22Rv1 (cell line): ENCODE measurements at regions not wholly inside any gene's neighbourhood (a gene's known extent, or its start where the extent isn't known, plus 50 kb on each side); places are given as distances from the start of the nearest gene placed in this dataset.

ENCODE experiments used
- H3K27ac ChIP-seq: fragments of 450-650 bp; 2 replicates; pipeline ENCODE4 v1.5.1; 2017
- ZFX ChIP-seq: fragments of 450-650 bp; IDR thresholded peaks from 2 replicates; pipeline ENCODE4 v1.6.1; 2017; ENCODE audit warnings: antibody characterized with exemption, borderline replicate concordance
- TF ChIP-seq, protein P1 (sequence below): fragments of 450-650 bp; IDR thresholded peaks from 2 replicates; pipeline ENCODE4 v1.5.1; 2017; ENCODE audit warnings: mild to moderate bottlenecking

DNA sequence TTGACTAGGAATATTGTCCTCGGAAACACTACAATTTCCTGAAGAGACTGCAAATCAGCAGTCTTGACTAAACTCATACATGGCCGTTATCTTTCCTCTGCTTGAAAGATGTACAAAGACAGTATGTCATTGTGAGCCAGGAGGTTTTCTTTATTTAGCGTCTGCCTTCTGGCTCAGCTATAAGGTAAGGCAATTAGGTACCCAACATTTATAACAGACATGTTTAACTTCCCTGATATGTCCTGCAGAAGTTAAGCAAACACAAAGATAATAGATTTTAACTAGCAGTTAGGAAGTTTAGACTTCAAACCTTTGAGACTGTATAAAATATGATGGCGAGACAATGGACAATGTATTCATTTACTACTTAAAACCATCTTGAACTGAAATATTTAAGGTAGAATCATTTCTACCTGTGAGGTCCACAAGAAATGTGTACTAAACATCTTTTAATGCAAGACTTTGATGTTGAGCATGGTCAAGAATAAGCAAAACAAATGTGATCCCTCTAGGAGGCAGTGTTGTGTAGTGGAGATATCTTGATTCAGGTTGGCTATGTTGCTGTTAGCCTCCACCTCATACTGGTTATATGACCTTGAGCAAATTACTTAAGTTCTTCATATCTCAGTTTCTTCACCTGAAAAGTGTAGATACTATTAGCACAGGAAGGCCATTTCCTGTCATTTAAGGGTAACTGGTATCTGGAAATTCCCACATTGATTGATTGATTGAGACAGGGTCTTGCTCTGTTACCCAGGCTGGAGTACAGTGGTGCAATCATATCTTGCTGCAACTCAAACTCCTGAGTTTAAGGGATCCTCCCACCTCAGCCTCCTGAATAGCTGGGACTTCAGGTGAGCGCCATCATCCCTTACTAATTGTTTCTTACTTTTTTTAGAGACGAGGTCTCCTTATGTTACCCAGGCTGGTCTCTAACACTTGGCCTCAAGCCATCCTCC, 96.3 kb upstream of the EEA1 start:
- TF ChIP-seq, protein P1, sequence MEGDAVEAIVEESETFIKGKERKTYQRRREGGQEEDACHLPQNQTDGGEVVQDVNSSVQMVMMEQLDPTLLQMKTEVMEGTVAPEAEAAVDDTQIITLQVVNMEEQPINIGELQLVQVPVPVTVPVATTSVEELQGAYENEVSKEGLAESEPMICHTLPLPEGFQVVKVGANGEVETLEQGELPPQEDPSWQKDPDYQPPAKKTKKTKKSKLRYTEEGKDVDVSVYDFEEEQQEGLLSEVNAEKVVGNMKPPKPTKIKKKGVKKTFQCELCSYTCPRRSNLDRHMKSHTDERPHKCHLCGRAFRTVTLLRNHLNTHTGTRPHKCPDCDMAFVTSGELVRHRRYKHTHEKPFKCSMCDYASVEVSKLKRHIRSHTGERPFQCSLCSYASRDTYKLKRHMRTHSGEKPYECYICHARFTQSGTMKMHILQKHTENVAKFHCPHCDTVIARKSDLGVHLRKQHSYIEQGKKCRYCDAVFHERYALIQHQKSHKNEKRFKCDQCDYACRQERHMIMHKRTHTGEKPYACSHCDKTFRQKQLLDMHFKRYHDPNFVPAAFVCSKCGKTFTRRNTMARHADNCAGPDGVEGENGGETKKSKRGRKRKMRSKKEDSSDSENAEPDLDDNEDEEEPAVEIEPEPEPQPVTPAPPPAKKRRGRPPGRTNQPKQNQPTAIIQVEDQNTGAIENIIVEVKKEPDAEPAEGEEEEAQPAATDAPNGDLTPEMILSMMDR, result peak; percentile 87
- no peak for TF ChIP-seq ZFX
- H3K27ac ChIP-seq, result no peak overlapping the region

DNA sequence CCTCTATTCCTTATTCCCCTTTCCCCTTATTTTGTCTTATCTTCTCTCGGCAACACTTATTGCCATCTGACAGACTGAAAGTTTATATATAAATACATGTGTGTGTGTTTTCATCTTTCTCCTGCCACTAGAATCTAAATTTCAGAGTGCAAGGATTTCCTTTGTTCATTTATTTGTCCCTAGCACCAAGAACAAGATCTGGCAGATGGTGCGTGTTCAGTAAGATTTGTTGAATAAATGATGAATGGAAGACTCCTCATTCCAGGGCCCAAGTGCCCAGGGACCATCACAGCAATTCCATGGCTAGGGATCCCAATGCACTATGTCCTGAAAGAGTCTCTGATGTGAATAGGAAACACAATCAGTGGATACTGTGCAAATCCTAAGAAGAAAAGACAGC, 97.9 kb upstream of the EEA1 start:
- TF ChIP-seq ZFX, result no peak
- TF ChIP-seq, protein P1, result no peak

DNA sequence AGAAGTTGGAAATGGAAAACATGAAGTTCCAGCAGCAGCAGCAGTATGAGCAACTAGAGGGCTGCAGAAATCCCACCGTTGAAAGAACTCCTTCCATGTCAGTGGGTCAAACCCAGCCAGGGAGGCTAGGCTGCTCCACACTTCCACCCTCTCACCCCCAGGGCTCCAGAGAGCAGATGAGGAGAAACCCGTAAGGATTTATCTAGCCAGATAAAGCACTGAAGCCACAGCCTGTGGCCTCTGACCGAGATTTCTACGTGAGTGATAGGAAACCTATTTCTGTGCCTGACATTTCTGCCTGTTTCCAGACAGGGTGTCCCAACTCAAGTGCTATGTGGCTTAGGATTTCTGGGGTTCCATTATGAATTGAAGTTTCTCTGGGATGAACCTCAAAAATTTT, 100.0 kb upstream of the EEA1 start:
- TF ChIP-seq, protein P1, result no peak
- TF ChIP-seq ZFX, result no peak
- H3K27ac ChIP-seq, result no peak overlapping the region

More for the DNA sequence above, 97.9 kb upstream of the EEA1 start:
- H3K27ac ChIP-seq, result no peak overlapping the region

DNA sequence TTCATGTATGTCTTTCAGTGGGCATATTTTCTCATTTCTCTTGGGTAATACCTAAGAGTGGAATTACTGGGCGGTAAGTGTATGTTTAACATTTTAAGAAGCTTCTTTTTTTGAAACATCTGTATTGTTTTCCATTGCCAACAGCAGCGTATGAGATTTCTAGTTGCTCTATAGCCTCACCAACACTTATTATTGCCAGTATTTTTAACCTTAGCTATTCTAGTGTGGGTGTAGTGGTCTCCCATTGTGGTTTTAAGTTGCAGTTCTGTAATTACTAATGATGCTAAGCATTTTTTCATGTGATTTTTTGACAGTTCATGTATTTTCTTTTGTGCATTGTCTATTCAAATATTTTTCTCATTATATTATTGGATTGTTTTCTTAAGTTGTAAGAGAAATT, 101.9 kb upstream of the EEA1 start:
- no peak overlapping the region for H3K27ac ChIP-seq
- no peak for TF ChIP-seq ZFX
- TF ChIP-seq, protein P1, result no peak

DNA sequence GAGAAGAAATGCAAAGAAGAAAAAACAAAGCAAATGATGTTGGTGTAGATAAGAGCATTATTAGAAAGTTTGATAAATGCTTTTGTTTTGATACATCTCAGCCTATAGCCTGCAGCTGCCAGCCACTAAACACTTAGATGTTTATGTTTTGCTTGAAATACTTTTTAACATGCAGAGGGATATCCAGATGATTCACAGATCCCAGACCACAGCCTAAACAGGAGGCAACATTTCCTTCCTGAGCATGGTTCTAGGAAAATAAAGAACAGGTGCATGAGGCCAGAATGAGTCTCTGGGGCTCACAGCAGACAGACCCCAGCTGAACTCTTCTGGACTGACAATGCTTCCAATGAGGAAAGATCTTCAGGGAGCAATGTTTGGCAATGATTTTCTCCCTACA, 103.7 kb upstream of the EEA1 start:
- TF ChIP-seq, protein P1, result no peak
- TF ChIP-seq ZFX, result no peak
- H3K27ac ChIP-seq, result no peak overlapping the region

DNA sequence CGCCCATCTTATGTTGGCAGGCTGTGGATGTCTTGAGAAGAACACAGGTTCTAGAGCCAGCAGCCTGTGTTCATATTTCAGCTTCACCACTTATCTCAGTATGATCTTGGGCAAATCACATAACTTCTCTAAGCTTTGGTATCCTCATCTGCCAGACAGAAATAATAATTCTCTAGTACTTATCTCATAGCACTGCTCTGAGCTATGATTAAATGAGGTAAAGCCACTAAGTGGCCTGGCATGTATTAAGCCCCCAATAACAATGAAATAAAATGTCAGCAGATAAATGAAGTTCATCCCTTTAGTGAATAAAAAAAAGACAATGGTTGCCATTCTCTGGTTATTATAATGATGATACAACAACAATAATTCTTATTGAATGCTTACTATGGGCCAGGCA, 104.9 kb upstream of the EEA1 start:
- H3K27ac ChIP-seq, result no peak overlapping the region
- no peak for TF ChIP-seq ZFX
- TF ChIP-seq, protein P1, result no peak

DNA sequence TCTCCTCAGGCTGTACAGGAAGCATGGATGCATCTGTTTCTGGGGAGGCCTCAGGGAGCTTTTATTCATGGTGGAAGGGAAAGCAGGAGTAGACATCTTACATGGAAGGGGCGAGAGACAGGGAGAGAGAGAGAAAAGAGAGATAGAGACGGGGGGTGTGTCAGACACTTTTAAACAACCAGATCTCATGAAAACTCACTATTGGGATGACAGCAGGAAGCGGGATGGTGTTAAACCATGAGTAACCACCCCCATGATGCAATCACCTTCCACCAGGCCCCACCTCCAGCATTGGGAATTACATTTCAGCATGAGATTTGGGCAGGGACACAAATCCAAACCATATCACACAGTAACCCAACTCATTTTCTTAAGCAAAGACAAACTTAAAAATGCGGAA, 110.0 kb upstream of the EEA1 start:
- no peak for TF ChIP-seq ZFX
- TF ChIP-seq, protein P1, result no peak

More for the DNA sequence above, 110.0 kb upstream of the EEA1 start:
- no peak overlapping the region for H3K27ac ChIP-seq
